ENCODE measurements at regions not wholly inside any gene's neighbourhood (a gene's known extent, or its start where the extent isn't known, plus 50 kb on each side); places are given as distances from the start of the nearest gene placed in this dataset.

- peaks cover 8% of the 10 kb centered on the region; the same call in 1 of the 2 replicates for H3K9me3 ChIP-seq
- ChIA-PET POLR2A (no interaction called here), CTCF (no interaction called here)
- Mint-ChIP-seq H3K4me3 (ENCODE audit: unreplicated experiment) (no peak overlapping the region), H3K9me3 (ENCODE audit: unreplicated experiment) (peaks cover 11% of the 10 kb centered on the region), H3K27ac (ENCODE audit: unreplicated experiment) (no peak overlapping the region), H3K4me1 (ENCODE audit: low read depth, unreplicated experiment) (no peaks in the 10 kb centered on the region), H3K27me3 (ENCODE audit: insufficient read depth, unreplicated experiment) (peaks cover 6% of the 10 kb centered on the region), H3K36me3 (ENCODE audit: insufficient read depth, unreplicated experiment) (no peaks in the 10 kb centered on the region)
- H3K4me1 ChIP-seq = no peaks in the 10 kb centered on the region
- BruUV-seq (replicated peaks) = no TSS peak
- no peak for DNase-seq
- intact Hi-C loops (cut with micrococcal nuclease; ENCODE audit: unreplicated experiment) = no loop called here
- TF ChIP-seq, protein P1, sequence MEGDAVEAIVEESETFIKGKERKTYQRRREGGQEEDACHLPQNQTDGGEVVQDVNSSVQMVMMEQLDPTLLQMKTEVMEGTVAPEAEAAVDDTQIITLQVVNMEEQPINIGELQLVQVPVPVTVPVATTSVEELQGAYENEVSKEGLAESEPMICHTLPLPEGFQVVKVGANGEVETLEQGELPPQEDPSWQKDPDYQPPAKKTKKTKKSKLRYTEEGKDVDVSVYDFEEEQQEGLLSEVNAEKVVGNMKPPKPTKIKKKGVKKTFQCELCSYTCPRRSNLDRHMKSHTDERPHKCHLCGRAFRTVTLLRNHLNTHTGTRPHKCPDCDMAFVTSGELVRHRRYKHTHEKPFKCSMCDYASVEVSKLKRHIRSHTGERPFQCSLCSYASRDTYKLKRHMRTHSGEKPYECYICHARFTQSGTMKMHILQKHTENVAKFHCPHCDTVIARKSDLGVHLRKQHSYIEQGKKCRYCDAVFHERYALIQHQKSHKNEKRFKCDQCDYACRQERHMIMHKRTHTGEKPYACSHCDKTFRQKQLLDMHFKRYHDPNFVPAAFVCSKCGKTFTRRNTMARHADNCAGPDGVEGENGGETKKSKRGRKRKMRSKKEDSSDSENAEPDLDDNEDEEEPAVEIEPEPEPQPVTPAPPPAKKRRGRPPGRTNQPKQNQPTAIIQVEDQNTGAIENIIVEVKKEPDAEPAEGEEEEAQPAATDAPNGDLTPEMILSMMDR (IDR thresholded peaks at IDR 0.05; ENCODE audit: insufficient read depth in 1 of 2, low read depth in 1 of 2, low read length in 1 of 2, severe bottlenecking in 1 of 2, unreplicated experiment in 1 of 2) = no peak
- no peaks in the 10 kb centered on the region for H3K36me3 ChIP-seq (ENCODE audit: control insufficient read depth, insufficient read depth, low read length)
- no peak overlapping the region for H3K4me3 ChIP-seq (ENCODE audit: low read depth, low read length)
- no peaks in the 10 kb centered on the region for H3K27me3 ChIP-seq (replicated peaks; ENCODE audit: control insufficient read depth, insufficient read depth, low read length)
Measured at GRCh38 chr3:127337911-127338531, 50.2 kb upstream of the PRR20G start.

Measured in Caco-2 (cell line).